Mesothelial cell of epicardium (in vitro differentiated cells): ENCODE measurements at regions not wholly inside any gene's neighbourhood (a gene's known extent, or its start where the extent isn't known, plus 50 kb on each side); places are given as distances from the start of the nearest gene placed in this dataset.

ENCODE experiments used
- DNase-seq, 2 experiments: peaks; one replicate each; pipeline ENCODE4 v3.0.0; 2021; ENCODE audit warnings: low spot score in 2 of 2; ENCODE audit not compliant: unreplicated experiment in 2 of 2
- H3K27ac Mint-ChIP-seq: 2 replicates; pipeline ENCODE4 v1.8.0; 2021; ENCODE audit warnings: mixed read lengths
- H3K27me3 Mint-ChIP-seq: 2 replicates; pipeline ENCODE4 v1.8.0; 2021; ENCODE audit warnings: low read depth, mixed read lengths
- H3K36me3 Mint-ChIP-seq: 2 replicates; pipeline ENCODE4 v1.8.0; 2021; ENCODE audit warnings: mixed read lengths
- H3K4me1 Mint-ChIP-seq: 2 replicates; pipeline ENCODE4 v1.8.0; 2021; ENCODE audit warnings: mixed read lengths
- H3K4me3 Mint-ChIP-seq: 2 replicates; pipeline ENCODE4 v1.8.0; 2021; ENCODE audit warnings: mild to moderate bottlenecking, moderate library complexity, mixed read lengths
- H3K9me3 Mint-ChIP-seq: 2 replicates; pipeline ENCODE4 v1.8.0; 2021; ENCODE audit warnings: mixed read lengths
- CTCF ChIP-seq: fragments of 200-600 bp; sonication (generic); IDR thresholded peaks from one replicate; pipeline ENCODE4 v1.5.0; 2021; ENCODE audit warnings: antibody characterized with exemption; ENCODE audit not compliant: unreplicated experiment

- H3K27me3 Mint-ChIP-seq, result no peaks in the 10 kb centered on the region
- DNase-seq, result no peak
- peaks cover 5% of the 10 kb centered on the region for H3K4me1 Mint-ChIP-seq
- no peak for TF ChIP-seq CTCF
- H3K36me3 Mint-ChIP-seq, result no peaks in the 10 kb centered on the region
- no peak overlapping the region for H3K27ac Mint-ChIP-seq
- H3K9me3 Mint-ChIP-seq, result peaks cover 4% of the 10 kb centered on the region
- no peak overlapping the region for H3K4me3 Mint-ChIP-seq
These were observed 83.0 kb upstream of the FAR2 start for GRCh38 chr12:29066011-29066588.

- Mint-ChIP-seq H3K9me3 (no peaks in the 10 kb centered on the region), H3K27ac (no peak overlapping the region), H3K27me3 (no peaks in the 10 kb centered on the region), H3K36me3 (no peaks in the 10 kb centered on the region), H3K4me3 (no peak overlapping the region), H3K4me1 (peaks cover 6% of the 10 kb centered on the region)
- no peak for DNase-seq
- no peak for TF ChIP-seq CTCF
These were observed 81.6 kb upstream of the FAR2 start for GRCh38 chr12:29067430-29067829.

GRCh38 chr12:29070309-29070708, 78.8 kb upstream of the FAR2 start:
- Mint-ChIP-seq H3K36me3 (no peaks in the 10 kb centered on the region), H3K4me1 (peaks cover 18% of the 10 kb centered on the region), H3K4me3 (no peak overlapping the region)

GRCh38 chr12:29071099-29071498, 78.0 kb upstream of the FAR2 start:
- Mint-ChIP-seq H3K9me3 (no peaks in the 10 kb centered on the region), H3K27ac (no peak overlapping the region), H3K4me1 (peaks cover 20% of the 10 kb centered on the region), H3K4me3 (no peak overlapping the region), H3K36me3 (no peaks in the 10 kb centered on the region), H3K27me3 (no peaks in the 10 kb centered on the region)
- DNase-seq, result no peak
- TF ChIP-seq CTCF, result no peak

More at GRCh38 chr12:29070309-29070708, 78.8 kb upstream of the FAR2 start:
- DNase-seq, result no peak
- Mint-ChIP-seq H3K9me3 (no peaks in the 10 kb centered on the region), H3K27me3 (no peaks in the 10 kb centered on the region), H3K27ac (no peak overlapping the region)
- TF ChIP-seq CTCF, result no peak

GRCh38 chr12:29072631-29073030, 76.4 kb upstream of the FAR2 start:
- H3K27ac Mint-ChIP-seq, result no peak overlapping the region
- no peak overlapping the region for H3K4me3 Mint-ChIP-seq
- H3K9me3 Mint-ChIP-seq, result no peaks in the 10 kb centered on the region

More at GRCh38 chr12:29072631-29073030, 76.4 kb upstream of the FAR2 start:
- no peak for TF ChIP-seq CTCF
- Mint-ChIP-seq H3K27me3 (no peaks in the 10 kb centered on the region), H3K36me3 (no peaks in the 10 kb centered on the region), H3K4me1 (peaks cover 20% of the 10 kb centered on the region)
- no peak for DNase-seq
